Mesenchymal stem cell (in vitro differentiated cells and primary cell): ENCODE measurements at regions not wholly inside any gene's neighbourhood (a gene's known extent, or its start where the extent isn't known, plus 50 kb on each side); places are given as distances from the start of the nearest gene placed in this dataset.
A peak's percentile ranks its signal among the peaks of the same experiment; 100 is the strongest.

ENCODE experiments used
- DNase-seq: peaks from one replicate; pipeline ENCODE4 v3.0.0-alpha.2; 2013
- H2AFZ ChIP-seq: one replicate; pipeline ENCODE4 v1.6.1; 2013; ENCODE audit warnings: low read depth, mild to moderate bottlenecking, control low read depth, inconsistent platforms, low read length, moderate library complexity
- H2AK5ac ChIP-seq: 2 replicates; pipeline ENCODE4 v1.6.1; 2013; ENCODE audit warnings: low read length, moderate library complexity, mild to moderate bottlenecking, inconsistent platforms; ENCODE audit not compliant: severe bottlenecking
- H2BK120ac ChIP-seq: one replicate; pipeline ENCODE4 v1.6.1; 2013; ENCODE audit warnings: low read depth, mild to moderate bottlenecking, inconsistent platforms, low read length, moderate library complexity
- H2BK12ac ChIP-seq, 2 experiments: one replicate each; pipeline ENCODE4 v1.6.1; 2013; ENCODE audit warnings: inconsistent platforms in 2 of 2, low read length in 2 of 2, mild to moderate bottlenecking in 2 of 2, moderate library complexity in 2 of 2, control low read depth in 1 of 2
- H2BK15ac ChIP-seq: one replicate; pipeline ENCODE4 v1.6.1; 2013; ENCODE audit warnings: mild to moderate bottlenecking, low read depth, inconsistent platforms; ENCODE audit not compliant: poor library complexity, severe bottlenecking
- H2BK5ac ChIP-seq: 2 replicates; pipeline ENCODE4 v1.6.1; 2013; ENCODE audit warnings: low read depth, mild to moderate bottlenecking, low read length, control low read depth, inconsistent platforms; ENCODE audit not compliant: poor library complexity, severe bottlenecking
- H3K14ac ChIP-seq, 2 experiments: one replicate each; pipeline ENCODE4 v1.6.1; 2013; ENCODE audit warnings: inconsistent platforms in 2 of 2, low read length in 2 of 2, control low read depth in 1 of 2, mild to moderate bottlenecking in 1 of 2, moderate library complexity in 1 of 2
- H3K18ac ChIP-seq, 2 experiments: one replicate each; pipeline ENCODE4 v1.6.1; 2013; ENCODE audit warnings: inconsistent platforms in 2 of 2, low read length in 2 of 2, control low read depth in 1 of 2, low read depth in 1 of 2, mild to moderate bottlenecking in 1 of 2
- H3K23ac ChIP-seq, 2 experiments: one replicate each; pipeline ENCODE4 v1.6.1; 2013; ENCODE audit warnings: inconsistent platforms in 2 of 2, low read length in 2 of 2, mild to moderate bottlenecking in 2 of 2, moderate library complexity in 2 of 2, control low read depth in 1 of 2
- H3K27ac ChIP-seq: 2 replicates; pipeline ENCODE4 v1.5.1; 2013; ENCODE audit warnings: mild to moderate bottlenecking, moderate library complexity, low read length, control low read depth, inconsistent platforms; ENCODE audit not compliant: poor library complexity, severe bottlenecking
- H3K27me3 ChIP-seq, 2 experiments: 2 replicates each; pipeline versions ENCODE4 v1.6.1 to v1.7.0; 2013; ENCODE audit warnings: low read length in 2 of 2, mild to moderate bottlenecking in 2 of 2, moderate library complexity in 2 of 2, control low read depth in 1 of 2, inconsistent platforms in 1 of 2; ENCODE audit not compliant: control insufficient read depth in 1 of 2, insufficient read depth in 1 of 2
- H3K36me3 ChIP-seq, 2 experiments: 2 replicates each; pipeline versions ENCODE4 v1.6.1 to v1.7.0; 2013; ENCODE audit warnings: low read length in 2 of 2, control low read depth in 1 of 2, inconsistent platforms in 1 of 2, low read depth in 1 of 2, mild to moderate bottlenecking in 1 of 2; ENCODE audit not compliant: insufficient read depth in 2 of 2, control insufficient read depth in 1 of 2
- H3K4ac ChIP-seq, 2 experiments: one replicate each; pipeline ENCODE4 v1.6.1; 2013; ENCODE audit warnings: inconsistent platforms in 2 of 2, low read length in 2 of 2, mild to moderate bottlenecking in 2 of 2, moderate library complexity in 2 of 2, control low read depth in 1 of 2, low read depth in 1 of 2
- H3K4me1 ChIP-seq: 2 replicates; pipeline ENCODE4 v1.6.1; 2013; ENCODE audit warnings: low read depth, low read length, control low read depth; ENCODE audit not compliant: control insufficient read depth, insufficient read depth
- H3K4me2 ChIP-seq: 2 replicates; pipeline ENCODE4 v1.6.1; 2013; ENCODE audit warnings: low read length, mild to moderate bottlenecking, inconsistent platforms; ENCODE audit not compliant: poor library complexity, severe bottlenecking
- H3K4me3 ChIP-seq, 2 experiments: 2 replicates each; pipeline versions ENCODE4 v1.5.1 to v1.7.0; 2013; ENCODE audit warnings: low read length in 2 of 2, mild to moderate bottlenecking in 2 of 2, control low read depth in 1 of 2, low read depth in 1 of 2; ENCODE audit not compliant: insufficient read depth in 1 of 2
- H3K79me1 ChIP-seq: replicated peaks from 2 replicates; pipeline ENCODE4 v1.6.1; 2013; ENCODE audit warnings: mild to moderate bottlenecking, control low read depth, low read length, inconsistent platforms; ENCODE audit not compliant: poor library complexity, severe bottlenecking
- H3K9ac ChIP-seq: 2 replicates; pipeline ENCODE4 v1.7.0; 2013; ENCODE audit warnings: mild to moderate bottlenecking, low read length, moderate library complexity
- H3K9me3 ChIP-seq: 2 replicates; pipeline ENCODE4 v1.7.0; 2013; ENCODE audit warnings: mild to moderate bottlenecking, low read length; ENCODE audit not compliant: control insufficient read depth
- H4K8ac ChIP-seq: one replicate; pipeline ENCODE4 v1.6.1; 2013; ENCODE audit warnings: inconsistent platforms, mild to moderate bottlenecking, low read length, moderate library complexity
- H4K91ac ChIP-seq: one replicate; pipeline ENCODE4 v1.6.1; 2013; ENCODE audit warnings: mild to moderate bottlenecking, low read length, inconsistent platforms
- WGBS: methylation state at CpG from one replicate; pipeline ENCODE4 v1.1.7; 2013; ENCODE audit warnings: mixed read lengths; 5-methylcytosine and 5-hydroxymethylcytosine counted together

GRCh38 chr13:34044660-34045080 is 226.7 kb downstream of the RFC3 start:
- Histone ChIP-seq H3K18ac (no peak overlapping the region), H3K79me1 (no peaks in the 10 kb centered on the region), H3K14ac (no peak overlapping the region), H3K4ac (no peak overlapping the region), H2BK15ac (no peak overlapping the region), H3K23ac (no peak overlapping the region), H3K9me3 (no peaks in the 10 kb centered on the region), H2BK12ac (no peak overlapping the region), H2BK5ac (no peak overlapping the region), H4K91ac (no peak overlapping the region), H4K8ac (no peak overlapping the region), H3K4me2 (no peak overlapping the region), H3K9ac (no peak overlapping the region), H2AK5ac (no peak overlapping the region), H3K4me3 (no peak overlapping the region), H3K36me3 (no peaks in the 10 kb centered on the region), H2AFZ (no peak overlapping the region), H3K4me1 (no peaks in the 10 kb centered on the region), H3K27ac (peak overlapping the region; percentile 41), H2BK120ac (no peak overlapping the region), H3K27me3 (no peaks in the 10 kb centered on the region)
- DNase-seq: peak; percentile 61

DNA sequence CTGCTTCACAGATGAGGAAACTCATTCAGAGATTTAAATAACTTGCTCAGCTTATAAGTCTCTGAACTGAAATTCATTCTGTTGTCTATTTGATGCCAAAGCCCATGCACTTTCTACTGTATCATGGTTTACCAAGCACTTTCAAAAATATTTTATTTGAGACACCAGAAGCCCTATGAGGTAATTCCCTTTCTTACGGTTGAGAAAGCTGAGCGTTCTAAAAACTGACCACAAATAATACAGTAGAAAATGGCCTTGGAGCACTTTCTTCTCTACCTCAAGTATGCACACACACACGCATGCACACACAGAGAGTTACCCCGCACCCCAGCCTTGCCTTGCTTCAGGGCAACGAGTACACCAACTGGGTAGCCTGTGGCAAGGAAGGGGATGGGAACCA is 228.5 kb downstream of the RFC3 start:
- H3K9me3 ChIP-seq: no peaks in the 10 kb centered on the region
- DNase-seq: no peak
- no peak overlapping the region for H3K4me3 ChIP-seq
- no peak overlapping the region for H2BK15ac ChIP-seq
- no peak overlapping the region for H2BK12ac ChIP-seq
- no peaks in the 10 kb centered on the region for H3K27me3 ChIP-seq
- H3K18ac ChIP-seq: no peak overlapping the region
- no peak overlapping the region for H3K4ac ChIP-seq
- no peak overlapping the region for H3K23ac ChIP-seq
- H2BK5ac ChIP-seq: no peak overlapping the region
- H4K91ac ChIP-seq: no peak overlapping the region
- no peak overlapping the region for H2AFZ ChIP-seq
- no peak overlapping the region for H3K14ac ChIP-seq
- H3K36me3 ChIP-seq: no peaks in the 10 kb centered on the region
- H3K4me1 ChIP-seq: no peaks in the 10 kb centered on the region
- H2BK120ac ChIP-seq: no peak overlapping the region
- no peak overlapping the region for H4K8ac ChIP-seq
- no peak overlapping the region for H3K9ac ChIP-seq
- no peaks in the 10 kb centered on the region for H3K79me1 ChIP-seq
- H3K27ac ChIP-seq: no peak overlapping the region
- WGBS: 96% methylated on average over 5 of the region's 5 CpGs
- H3K4me2 ChIP-seq: no peak overlapping the region
- H2AK5ac ChIP-seq: no peak overlapping the region

DNA sequence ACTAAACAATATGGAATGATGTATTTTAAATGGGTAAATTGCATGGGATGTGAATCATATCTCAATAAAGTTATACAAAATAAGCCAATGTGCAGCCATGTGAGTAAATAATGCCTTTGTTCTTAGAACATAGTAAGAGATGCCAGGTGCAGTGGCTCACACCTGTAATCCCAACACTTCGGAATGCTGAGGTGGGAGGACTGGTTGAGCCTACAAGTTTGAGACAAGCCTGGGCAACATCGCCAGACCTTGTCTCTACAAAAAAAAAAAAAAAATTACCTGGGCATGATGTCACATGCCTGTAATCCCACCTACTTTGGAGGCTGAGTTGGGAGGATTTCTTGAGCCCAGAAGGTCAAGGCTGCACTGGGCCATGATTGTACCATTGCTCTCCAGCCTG is 230.7 kb downstream of the RFC3 start:
- Histone ChIP-seq H3K18ac (no peak overlapping the region), H3K4ac (no peak overlapping the region), H3K79me1 (no peaks in the 10 kb centered on the region), H2BK120ac (no peak overlapping the region), H4K91ac (no peak overlapping the region), H3K9me3 (no peaks in the 10 kb centered on the region), H3K36me3 (no peaks in the 10 kb centered on the region), H3K4me3 (no peak overlapping the region), H3K27ac (no peak overlapping the region), H3K23ac (no peak overlapping the region), H2BK12ac (no peak overlapping the region), H2AK5ac (no peak overlapping the region), H3K4me2 (no peak overlapping the region), H3K4me1 (no peaks in the 10 kb centered on the region), H2BK5ac (no peak overlapping the region), H3K27me3 (no peaks in the 10 kb centered on the region), H2AFZ (no peak overlapping the region), H2BK15ac (no peak overlapping the region), H3K14ac (no peak overlapping the region), H3K9ac (no peak overlapping the region), H4K8ac (no peak overlapping the region)
- no peak for DNase-seq
- 100% methylated on average over 1 of the region's 2 CpGs for WGBS

- H3K4ac ChIP-seq: no peak overlapping the region
- no peak overlapping the region for H2AFZ ChIP-seq
- H2BK120ac ChIP-seq: no peak overlapping the region
- no peak overlapping the region for H3K14ac ChIP-seq
- no peak overlapping the region for H2BK15ac ChIP-seq
- no peak overlapping the region for H3K23ac ChIP-seq
- no peaks in the 10 kb centered on the region for H3K36me3 ChIP-seq
- H3K18ac ChIP-seq: no peak overlapping the region
- no peak overlapping the region for H3K4me2 ChIP-seq
- H3K79me1 ChIP-seq: no peaks in the 10 kb centered on the region
- WGBS: 92% methylated on average over 1 of the region's 1 CpG
- no peak overlapping the region for H3K4me3 ChIP-seq
- no peak overlapping the region for H4K8ac ChIP-seq
- H2BK12ac ChIP-seq: no peak overlapping the region
- DNase-seq: no peak
- no peak overlapping the region for H2BK5ac ChIP-seq
- H3K27me3 ChIP-seq: no peaks in the 10 kb centered on the region
- H4K91ac ChIP-seq: no peak overlapping the region
- H3K4me1 ChIP-seq: no peaks in the 10 kb centered on the region
- H3K9ac ChIP-seq: no peak overlapping the region
- H2AK5ac ChIP-seq: no peak overlapping the region
- no peak overlapping the region for H3K27ac ChIP-seq
- no peaks in the 10 kb centered on the region for H3K9me3 ChIP-seq
These were observed 238.8 kb downstream of the RFC3 start for GRCh38 chr13:34056733-34057258.
